ENCODE measurements at regions not wholly inside any gene's neighbourhood (a gene's known extent, or its start where the extent isn't known, plus 50 kb on each side); places are given as distances from the start of the nearest gene placed in this dataset.

GRCh38 chr5:133790898-133791297, 177.5 kb downstream of the C5orf15 start:
- Histone ChIP-seq H3K27ac (replicated peaks) (no peak overlapping the region), H3K4me3 (replicated peaks; ENCODE audit: insufficient read depth, low read length) (no peak overlapping the region), H3K27me3 (ENCODE audit: insufficient read depth, poor library complexity, severe bottlenecking) (no peaks in the 10 kb centered on the region)
- no peak for DNase-seq (ENCODE audit: low read depth in 1 of 2, low spot score in 1 of 2)
- no peak for TF ChIP-seq REST (IDR thresholded peaks at IDR 0.05; ENCODE audit: insufficient replicate concordance, low read depth)
- TF ChIP-seq POLR2AphosphoS5 (IDR thresholded peaks at IDR 0.05; ENCODE audit: low read depth): no peak

- no peaks in the 10 kb centered on the region for H3K27me3 ChIP-seq (ENCODE audit: insufficient read depth, poor library complexity, severe bottlenecking)
- no peak for DNase-seq (ENCODE audit: low read depth in 1 of 2, low spot score in 1 of 2)
- no peak overlapping the region for H3K27ac ChIP-seq (replicated peaks)
- TF ChIP-seq GABPA (IDR thresholded peaks at IDR 0.05; ENCODE audit: low read depth): no peak
- TF ChIP-seq CTCF (IDR thresholded peaks at IDR 0.05; ENCODE audit: insufficient read depth, low read length): no peak
- TF ChIP-seq SPI1 (IDR thresholded peaks at IDR 0.05; ENCODE audit: borderline replicate concordance, low read depth): no peak
- no peak for TF ChIP-seq POLR2AphosphoS5 (IDR thresholded peaks at IDR 0.05; ENCODE audit: low read depth)
- TF ChIP-seq REST (IDR thresholded peaks at IDR 0.05; ENCODE audit: insufficient replicate concordance, low read depth): no peak
- no peak overlapping the region for H3K4me3 ChIP-seq (replicated peaks; ENCODE audit: insufficient read depth, low read length)
Measured at GRCh38 chr5:133789428-133789827, 177.1 kb upstream of the FSTL4 start.

- TF ChIP-seq POLR2AphosphoS5 (IDR thresholded peaks at IDR 0.05; ENCODE audit: low read depth) (no peak), REST (IDR thresholded peaks at IDR 0.05; ENCODE audit: insufficient replicate concordance, low read depth) (no peak), SPI1 (IDR thresholded peaks at IDR 0.05; ENCODE audit: borderline replicate concordance, low read depth) (no peak), GABPA (IDR thresholded peaks at IDR 0.05; ENCODE audit: low read depth) (no peak), CTCF (IDR thresholded peaks at IDR 0.05; ENCODE audit: insufficient read depth, low read length) (no peak)
- no peak for DNase-seq (ENCODE audit: low read depth in 1 of 2, low spot score in 1 of 2)
Measured at GRCh38 chr5:133788121-133788520, 175.8 kb upstream of the FSTL4 start.

GRCh38 chr5:133786420-133786819, 174.1 kb upstream of the FSTL4 start:
- no peak for DNase-seq (ENCODE audit: low read depth in 1 of 2, low spot score in 1 of 2)
- Histone ChIP-seq H3K27me3 (ENCODE audit: insufficient read depth, poor library complexity, severe bottlenecking) (no peaks in the 10 kb centered on the region), H3K27ac (replicated peaks) (no peak overlapping the region), H3K4me3 (replicated peaks; ENCODE audit: insufficient read depth, low read length) (no peak overlapping the region)
- no peak for TF ChIP-seq GABPA (IDR thresholded peaks at IDR 0.05; ENCODE audit: low read depth)
- TF ChIP-seq CTCF (IDR thresholded peaks at IDR 0.05; ENCODE audit: insufficient read depth, low read length): no peak
- TF ChIP-seq REST (IDR thresholded peaks at IDR 0.05; ENCODE audit: insufficient replicate concordance, low read depth): no peak
- no peak for TF ChIP-seq POLR2AphosphoS5 (IDR thresholded peaks at IDR 0.05; ENCODE audit: low read depth)
- no peak for TF ChIP-seq SPI1 (IDR thresholded peaks at IDR 0.05; ENCODE audit: borderline replicate concordance, low read depth)

More at GRCh38 chr5:133788121-133788520, 175.8 kb upstream of the FSTL4 start:
- H3K4me3 ChIP-seq (replicated peaks; ENCODE audit: insufficient read depth, low read length): no peak overlapping the region
- H3K27ac ChIP-seq (replicated peaks): no peak overlapping the region
- H3K27me3 ChIP-seq (ENCODE audit: insufficient read depth, poor library complexity, severe bottlenecking): no peaks in the 10 kb centered on the region

Data from HL-60 (cell line).